PC-9 (cell line): ENCODE measurements at regions not wholly inside any gene's neighbourhood (a gene's known extent, or its start where the extent isn't known, plus 50 kb on each side); places are given as distances from the start of the nearest gene placed in this dataset.

Experiments
- BruUV-seq: library from RNA; stranded (reverse); fragments of 400-500 nt; replicated peaks from 2 replicates; lab custom pipeline; 2021; lab: Mats Ljungman, UMichigan
- CTCF ChIA-PET: fragments of 300-600 bp; sonication (Branson Sonifier 250); formaldehyde crosslinking; loops from one replicate; lab custom pipeline; 2022; ENCODE audit warnings: antibody characterized with exemption; lab: Charles Lee
- POLR2A ChIA-PET: fragments of 300-600 bp; sonication (Branson Sonifier 250); formaldehyde crosslinking; loops from one replicate; lab custom pipeline; 2022; ENCODE audit warnings: antibody characterized with exemption; ENCODE audit not compliant: unreplicated experiment; lab: Charles Lee
- DNase-seq, 2 experiments: peaks; one replicate each; pipeline versions ENCODE4 v3.0.0 to v3.0.0-alpha.2; 2015 to 2022; ENCODE audit warnings: mixed read lengths in 1 of 2
- H2AFZ ChIP-seq: fragments of 200-600 bp; sonication (generic); 2 replicates; pipeline ENCODE4 v1.8.1; 2017; ENCODE audit warnings: antibody characterized with exemption
- H3F3A ChIP-seq: fragments of 200-600 bp; sonication (generic); 2 replicates; pipeline ENCODE4 v1.8.1; 2017; ENCODE audit warnings: antibody characterized with exemption, mild to moderate bottlenecking, low read depth; ENCODE audit not compliant: insufficient read depth
- H3K27ac ChIP-seq: fragments of 200-600 bp; sonication (generic); 2 replicates; pipeline ENCODE4 v1.6.1; 2016; ENCODE audit warnings: mixed run types
- H3K27me3 ChIP-seq: fragments of 200-600 bp; sonication (generic); 2 replicates; pipeline ENCODE4 v1.6.1; 2016; ENCODE audit warnings: low read depth, mixed run types; ENCODE audit not compliant: insufficient read depth
- H3K36me3 ChIP-seq: fragments of 200-600 bp; sonication (generic); 2 replicates; pipeline ENCODE4 v1.6.1; 2016; ENCODE audit warnings: low read depth, mixed run types
- H3K4me1 ChIP-seq: fragments of 200-600 bp; sonication (generic); replicated peaks from 2 replicates; pipeline ENCODE4 v1.6.1; 2016; ENCODE audit warnings: mixed run types; ENCODE audit not compliant: insufficient read depth
- H3K4me2 ChIP-seq: fragments of 200-600 bp; sonication (generic); 2 replicates; pipeline ENCODE4 v1.6.1; 2017; ENCODE audit warnings: mixed run types
- H3K4me3 ChIP-seq: fragments of 200-600 bp; sonication (generic); 2 replicates; pipeline ENCODE4 v1.6.1; 2016; ENCODE audit warnings: mixed run types
- H3K79me2 ChIP-seq: fragments of 200-600 bp; sonication (generic); 2 replicates; pipeline ENCODE4 v1.6.1; 2017; ENCODE audit warnings: low read depth, mixed run types
- H3K9me2 ChIP-seq: fragments of 200-600 bp; sonication (generic); 2 replicates; pipeline ENCODE4 v1.8.1; 2017; ENCODE audit warnings: mild to moderate bottlenecking; ENCODE audit not compliant: insufficient read depth
- H3K9me3 ChIP-seq: fragments of 200-600 bp; sonication (generic); 2 replicates; pipeline ENCODE4 v1.8.1; 2016; ENCODE audit warnings: low read depth; ENCODE audit not compliant: insufficient read depth
- H4K20me1 ChIP-seq: fragments of 200-600 bp; sonication (generic); 2 replicates; pipeline ENCODE4 v1.8.1; 2017; ENCODE audit not compliant: insufficient read depth
- EZH2 ChIP-seq: fragments of 200-600 bp; sonication (generic); IDR thresholded peaks from 2 replicates; pipeline ENCODE4 v1.8.0; 2017; ENCODE audit warnings: antibody characterized with exemption, low read depth
- intact Hi-C: fragments of 100-400 bp; cut with micrococcal nuclease; formaldehyde crosslinking; loops from one replicate; pipeline ENCODE4 v1.10.0; 2022; ENCODE audit not compliant: unreplicated experiment
- TF ChIP-seq, protein P1 (sequence below): fragments of 200-600 bp; sonication (generic); conservative IDR thresholded peaks from 2 replicates; pipeline ENCODE4 v1.6.1; 2017; ENCODE audit warnings: mixed run types, antibody characterized with exemption, mild to moderate bottlenecking, moderate library complexity

GRCh38 chr1:110260194-110260593 lies 50.1 kb downstream of the KCNC4 start:
- Histone ChIP-seq H3F3A (no peaks in the 10 kb centered on the region), H3K27me3 (no peaks in the 10 kb centered on the region), H3K9me3 (no peaks in the 10 kb centered on the region), H3K4me3 (no peak overlapping the region), H3K4me1 (peaks cover 8% of the 10 kb centered on the region; the same call in 1 of the 2 replicates), H2AFZ (no peak overlapping the region), H3K27ac (no peak overlapping the region), H3K9me2 (no peaks in the 10 kb centered on the region), H3K4me2 (no peak overlapping the region), H4K20me1 (no peaks in the 10 kb centered on the region), H3K36me3 (no peaks in the 10 kb centered on the region), H3K79me2 (no peaks in the 10 kb centered on the region)
- intact Hi-C loops = no loop called here
- no peak for DNase-seq
- no TSS peak for BruUV-seq
- POLR2A ChIA-PET = no interaction called here
- CTCF ChIA-PET = no interaction called here
- TF ChIP-seq, protein P1, sequence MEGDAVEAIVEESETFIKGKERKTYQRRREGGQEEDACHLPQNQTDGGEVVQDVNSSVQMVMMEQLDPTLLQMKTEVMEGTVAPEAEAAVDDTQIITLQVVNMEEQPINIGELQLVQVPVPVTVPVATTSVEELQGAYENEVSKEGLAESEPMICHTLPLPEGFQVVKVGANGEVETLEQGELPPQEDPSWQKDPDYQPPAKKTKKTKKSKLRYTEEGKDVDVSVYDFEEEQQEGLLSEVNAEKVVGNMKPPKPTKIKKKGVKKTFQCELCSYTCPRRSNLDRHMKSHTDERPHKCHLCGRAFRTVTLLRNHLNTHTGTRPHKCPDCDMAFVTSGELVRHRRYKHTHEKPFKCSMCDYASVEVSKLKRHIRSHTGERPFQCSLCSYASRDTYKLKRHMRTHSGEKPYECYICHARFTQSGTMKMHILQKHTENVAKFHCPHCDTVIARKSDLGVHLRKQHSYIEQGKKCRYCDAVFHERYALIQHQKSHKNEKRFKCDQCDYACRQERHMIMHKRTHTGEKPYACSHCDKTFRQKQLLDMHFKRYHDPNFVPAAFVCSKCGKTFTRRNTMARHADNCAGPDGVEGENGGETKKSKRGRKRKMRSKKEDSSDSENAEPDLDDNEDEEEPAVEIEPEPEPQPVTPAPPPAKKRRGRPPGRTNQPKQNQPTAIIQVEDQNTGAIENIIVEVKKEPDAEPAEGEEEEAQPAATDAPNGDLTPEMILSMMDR = no peak

GRCh38 chr1:110262296-110262695 lies 52.2 kb downstream of the KCNC4 start:
- H3K4me2 ChIP-seq = no peak overlapping the region
- no peak overlapping the region for H3K27ac ChIP-seq
- no peak overlapping the region for H2AFZ ChIP-seq
- H3K36me3 ChIP-seq = no peaks in the 10 kb centered on the region
- H3K9me3 ChIP-seq = no peaks in the 10 kb centered on the region
- POLR2A ChIA-PET = no interaction called here
- DNase-seq = no peak
- H3K27me3 ChIP-seq = no peaks in the 10 kb centered on the region
- no peaks in the 10 kb centered on the region for H3K79me2 ChIP-seq
- no peak overlapping the region for H3K4me3 ChIP-seq
- BruUV-seq = no TSS peak
- TF ChIP-seq EZH2 = no peak
- TF ChIP-seq, protein P1 = no peak
- H4K20me1 ChIP-seq = no peaks in the 10 kb centered on the region
- intact Hi-C loops = no loop called here
- H3K4me1 ChIP-seq = peaks cover 8% of the 10 kb centered on the region; the same call in 1 of the 2 replicates
- CTCF ChIA-PET = no interaction called here
- H3F3A ChIP-seq = no peaks in the 10 kb centered on the region
- H3K9me2 ChIP-seq = no peaks in the 10 kb centered on the region

GRCh38 chr1:110262846-110263631 lies 52.9 kb downstream of the KCNC4 start:
- no peak for TF ChIP-seq EZH2
- TF ChIP-seq, protein P1 = no peak
- Histone ChIP-seq H3K9me3 (no peaks in the 10 kb centered on the region), H3K4me3 (no peak overlapping the region), H3K36me3 (no peaks in the 10 kb centered on the region), H3K79me2 (no peaks in the 10 kb centered on the region), H3K4me1 (peaks cover 8% of the 10 kb centered on the region; the same call in 1 of the 2 replicates), H2AFZ (no peak overlapping the region), H4K20me1 (no peaks in the 10 kb centered on the region), H3K27me3 (no peaks in the 10 kb centered on the region), H3K27ac (no peak overlapping the region), H3K9me2 (no peaks in the 10 kb centered on the region), H3F3A (no peaks in the 10 kb centered on the region), H3K4me2 (no peak overlapping the region)
- CTCF ChIA-PET = no interaction called here
- BruUV-seq = no TSS peak
- intact Hi-C loops = no loop called here
- DNase-seq = no peak
- POLR2A ChIA-PET = no interaction called here
